ENCODE measurements at regions not wholly inside any gene's neighbourhood (a gene's known extent, or its start where the extent isn't known, plus 50 kb on each side); places are given as distances from the start of the nearest gene placed in this dataset.

DNA sequence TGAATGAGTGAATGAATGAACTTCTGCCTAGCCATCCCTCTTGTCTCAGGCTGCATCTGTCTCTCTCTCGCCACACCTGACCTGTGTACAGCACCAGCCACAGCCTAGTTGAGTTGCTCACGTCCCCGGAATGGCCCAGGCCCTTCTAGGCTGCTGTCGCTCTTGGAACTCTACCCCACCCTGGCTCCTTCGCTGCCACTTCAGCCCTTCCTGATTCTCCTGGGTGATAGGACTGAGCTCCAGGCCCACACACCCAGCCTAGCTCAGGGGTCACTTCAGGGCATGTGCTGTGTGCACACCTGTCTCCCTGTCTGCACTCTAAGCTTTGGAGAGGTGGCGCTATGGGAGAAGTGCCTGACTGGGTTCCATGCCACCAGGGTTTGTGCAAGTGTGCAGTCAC lies 236.6 kb downstream of the GLI2 start:
- no peak for TF ChIP-seq CTCF (conservative IDR thresholded peaks at IDR 0.05)
- no peak for TF ChIP-seq EZH2 (IDR thresholded peaks at IDR 0.05; ENCODE audit: low read depth)
